ACHN (cell line): ENCODE measurements at regions not wholly inside any gene's neighbourhood (a gene's known extent, or its start where the extent isn't known, plus 50 kb on each side); places are given as distances from the start of the nearest gene placed in this dataset.

Source experiments
- DNase-seq: peaks from one replicate; pipeline ENCODE4 v3.0.0-alpha.2; 2015
- in situ Hi-C: cut with HindIII; loops from 2 replicates; pipeline ENCODE4 v1.10.0; 2017; ENCODE audit warnings: low sequenced_read_pairs, low pct_ligation_motif_present, low pct_unique_long_range_greater_than_20kb

GRCh38 chr18:66757946-66758345 is 154.1 kb upstream of the CDH19 start:
- in situ Hi-C loops, result no loop called here
- no peak for DNase-seq

GRCh38 chr18:66754335-66754734 is 150.4 kb upstream of the CDH19 start:
- no peak for DNase-seq
- in situ Hi-C loops, result no loop called here

- no peak for DNase-seq
- in situ Hi-C loops, result no loop called here
Measured at GRCh38 chr18:66752733-66753132, 148.8 kb upstream of the CDH19 start.

DNA sequence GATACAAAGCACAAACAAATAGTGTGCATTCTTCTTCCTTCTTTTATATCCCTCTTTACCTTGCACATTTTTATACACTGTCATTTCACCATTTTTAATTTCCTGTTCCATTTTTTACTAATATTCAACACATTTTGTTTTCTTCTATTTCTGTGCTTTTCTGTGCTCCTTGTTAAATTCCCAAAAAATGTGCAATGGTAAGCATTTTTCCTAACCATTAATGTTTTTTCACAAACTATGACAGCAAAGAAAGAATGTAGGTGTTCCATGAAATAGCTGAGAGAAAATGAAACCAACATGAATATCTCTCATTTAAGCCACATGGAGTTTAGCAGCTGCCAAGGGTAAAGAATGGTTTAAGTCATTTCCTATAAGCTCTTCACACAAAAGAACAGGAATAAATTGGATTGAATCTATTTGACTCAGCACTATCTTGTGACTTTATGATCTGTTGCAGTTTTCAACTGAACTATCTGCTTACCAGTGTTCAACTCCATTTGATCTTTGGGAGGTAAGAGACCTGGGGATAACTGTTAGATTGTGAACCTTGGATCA is 145.7 kb upstream of the CDH19 start:
- DNase-seq, result no peak
- in situ Hi-C loops, result no loop called here

- no peak for DNase-seq
- in situ Hi-C loops, result no loop called here
Measured at GRCh38 chr18:66749030-66749429, 145.1 kb upstream of the CDH19 start.

- DNase-seq, result no peak
- in situ Hi-C loops, result no loop called here
Measured at GRCh38 chr18:66742832-66743231, 138.9 kb upstream of the CDH19 start.

DNA sequence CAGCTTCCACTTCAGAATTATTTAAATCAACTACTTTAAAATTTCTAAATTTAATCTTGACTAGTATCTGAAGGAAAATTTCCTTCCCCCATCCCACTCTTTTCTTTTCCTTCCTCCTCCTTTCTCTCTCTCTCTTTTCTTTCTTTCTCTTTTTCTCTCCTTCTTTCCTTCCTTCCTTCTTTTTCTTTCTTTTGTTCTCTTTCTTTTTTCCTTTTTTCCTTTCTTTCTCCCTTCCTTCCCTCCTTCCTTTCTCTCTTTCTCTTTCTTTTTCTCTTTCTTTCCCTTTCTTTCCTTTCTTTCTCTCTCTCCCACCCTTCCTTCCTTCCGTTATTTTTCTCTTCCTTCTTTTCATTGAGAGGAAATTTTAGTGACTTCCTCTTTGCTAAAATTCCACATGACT is 132.0 kb upstream of the CDH19 start:
- no peak for DNase-seq
- in situ Hi-C loops, result no loop called here

DNA sequence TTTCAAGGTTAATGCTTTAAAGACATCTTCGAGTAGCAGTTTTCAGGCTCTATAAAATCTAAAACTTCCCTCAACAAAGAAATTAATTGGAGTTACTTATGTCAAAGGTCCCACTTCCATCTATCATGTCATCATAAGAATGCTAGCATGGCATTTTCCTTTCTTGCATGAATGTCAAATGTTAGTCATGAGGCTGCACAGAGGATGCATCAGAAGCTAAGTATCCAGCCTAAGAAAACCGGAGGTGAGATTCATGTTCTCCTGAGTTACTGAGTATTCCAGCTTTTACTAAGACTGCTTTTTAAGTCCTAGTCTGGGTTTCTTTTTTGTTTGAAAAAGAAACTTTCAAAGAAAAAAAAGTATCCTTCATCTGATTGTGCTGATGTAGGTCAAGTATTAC is 130.6 kb upstream of the CDH19 start:
- DNase-seq, result no peak
- in situ Hi-C loops, result no loop called here

DNA sequence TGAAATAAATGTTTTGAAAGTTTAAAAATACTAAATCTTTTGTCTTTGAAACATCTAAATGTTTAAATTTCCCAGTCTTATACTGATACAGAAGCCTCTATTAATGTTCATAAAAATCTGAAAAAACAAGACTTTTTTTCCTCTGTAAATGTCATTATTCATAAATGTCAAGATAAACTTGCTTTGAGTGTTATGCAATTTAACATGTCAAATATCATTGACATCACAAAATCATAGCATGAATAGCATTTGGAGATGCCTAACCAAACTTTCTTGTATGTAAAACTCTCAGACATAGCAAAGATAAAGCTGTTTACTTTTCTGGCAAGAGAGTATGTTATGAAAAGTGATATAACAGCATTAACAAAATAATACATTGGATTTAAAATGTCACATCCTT is 128.0 kb upstream of the CDH19 start:
- in situ Hi-C loops, result no loop called here
- DNase-seq, result no peak

GRCh38 chr18:66729442-66730239 is 125.8 kb upstream of the CDH19 start:
- in situ Hi-C loops, result no loop called here
- DNase-seq, result no peak

DNA sequence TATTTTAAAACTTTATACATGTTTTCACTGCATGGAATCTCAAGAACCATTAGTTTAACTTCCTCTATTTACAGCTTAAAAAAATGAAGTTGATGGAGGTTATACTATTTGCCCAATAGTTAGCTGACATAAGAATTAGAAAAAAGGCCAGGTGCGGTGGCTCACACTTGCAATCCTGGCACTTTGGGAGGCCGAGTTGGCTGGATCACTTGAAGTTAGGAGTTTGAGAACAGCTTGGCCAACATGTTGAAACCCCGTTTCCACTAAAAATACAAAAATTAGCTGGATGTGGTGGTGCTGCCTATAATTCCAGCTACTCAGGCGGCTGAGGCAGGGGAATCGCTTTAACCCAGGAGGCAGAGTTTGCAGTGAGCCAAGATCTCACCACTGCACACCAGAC is 125.1 kb upstream of the CDH19 start:
- no peak for DNase-seq
- in situ Hi-C loops, result no loop called here

GRCh38 chr18:66727991-66728390 is 124.1 kb upstream of the CDH19 start:
- DNase-seq, result no peak
- in situ Hi-C loops, result no loop called here

DNA sequence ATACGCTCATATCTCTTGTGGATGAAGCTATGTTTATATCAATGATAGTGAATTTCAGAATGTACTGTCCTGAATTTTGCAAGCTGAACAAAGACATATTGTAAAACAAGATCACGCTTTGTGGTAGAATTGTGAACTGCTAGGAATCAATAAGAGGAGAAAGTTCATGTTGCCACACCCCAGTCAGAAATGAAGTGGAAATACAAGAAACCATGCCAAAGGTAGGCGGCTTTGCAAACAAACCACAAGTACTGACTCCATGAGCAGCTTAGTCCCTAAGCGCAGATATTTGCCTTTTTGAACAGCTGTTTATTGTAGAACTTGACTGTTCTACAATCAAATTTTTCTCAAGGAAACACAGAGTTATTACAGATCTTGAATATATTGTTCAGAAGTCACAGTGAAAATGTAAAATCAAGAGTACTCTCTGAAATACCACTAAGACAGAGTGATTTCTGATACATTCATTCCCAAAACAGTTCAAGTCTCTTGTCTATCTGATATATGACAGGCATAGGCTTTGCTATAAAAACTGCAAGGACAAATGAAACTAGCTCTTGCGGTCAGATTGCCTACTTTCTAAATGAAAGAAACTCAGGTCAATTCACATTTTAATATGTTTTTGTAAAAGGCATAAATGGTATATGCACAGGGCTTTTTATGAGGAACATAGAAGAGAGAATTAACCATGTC is 120.9 kb upstream of the CDH19 start:
- in situ Hi-C loops, result no loop called here
- DNase-seq, result no peak

DNA sequence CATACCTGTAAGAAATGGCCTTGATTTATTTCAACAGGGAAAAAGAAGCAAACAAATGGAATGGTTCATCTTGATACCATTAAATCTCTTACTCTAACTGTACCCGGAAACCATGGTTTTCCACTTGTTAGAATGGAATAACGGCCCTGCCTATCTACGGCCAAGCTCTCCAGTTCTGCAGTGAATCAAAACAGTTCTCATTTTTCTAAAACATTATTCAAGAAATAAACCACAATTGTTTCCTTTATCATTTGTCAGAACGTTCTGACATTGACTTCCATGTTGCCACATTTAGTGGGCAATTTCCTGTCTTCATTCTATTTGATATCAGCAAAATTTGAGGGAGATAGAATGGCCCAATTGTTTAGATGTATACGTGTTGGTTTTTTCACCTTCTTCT is 118.8 kb upstream of the CDH19 start:
- no peak for DNase-seq
- in situ Hi-C loops, result no loop called here

GRCh38 chr18:66708646-66709045 is 104.8 kb upstream of the CDH19 start:
- in situ Hi-C loops, result no loop called here
- DNase-seq, result no peak

DNA sequence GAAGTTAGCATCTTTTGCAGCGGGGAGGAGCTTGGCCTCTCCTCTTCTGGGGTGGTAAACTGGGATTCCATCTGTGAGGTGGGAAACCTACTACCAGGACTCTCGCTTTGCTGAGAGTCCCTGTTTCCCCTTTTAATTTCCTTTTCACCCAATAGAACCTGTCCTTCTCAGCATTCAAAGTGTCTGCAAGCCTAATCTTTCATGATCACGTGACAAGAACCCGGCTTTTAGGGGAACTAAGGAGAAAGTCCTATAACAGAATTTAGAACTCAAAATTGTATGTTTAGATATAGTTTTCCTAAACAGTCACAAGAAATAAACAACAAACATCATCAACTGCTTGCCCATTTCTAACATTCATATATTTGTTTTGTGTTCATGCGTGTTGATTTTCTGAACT is 103.6 kb upstream of the CDH19 start:
- in situ Hi-C loops, result no loop called here
- DNase-seq, result no peak

DNA sequence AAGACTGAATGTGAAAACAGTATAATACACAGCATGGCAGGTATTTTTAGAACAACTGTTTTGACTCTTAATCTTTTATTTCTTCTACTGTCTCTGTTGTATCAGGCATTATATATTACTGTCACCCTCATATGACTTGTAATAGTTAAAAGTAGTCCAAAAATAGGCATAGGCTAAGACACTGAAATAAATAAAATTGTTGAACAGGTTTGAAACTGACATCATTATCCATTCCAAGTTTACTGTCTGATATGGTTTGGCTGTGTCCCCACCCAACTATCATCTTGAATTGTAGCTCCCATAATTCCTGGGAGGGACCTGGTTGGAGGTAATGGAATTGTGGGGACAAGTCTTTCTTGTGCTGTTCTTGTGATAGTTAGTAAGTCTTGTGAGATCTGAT is 91.4 kb upstream of the CDH19 start:
- in situ Hi-C loops, result no loop called here
- no peak for DNase-seq

GRCh38 chr18:66694852-66695251 is 91.0 kb upstream of the CDH19 start:
- in situ Hi-C loops, result no loop called here
- DNase-seq, result no peak

DNA sequence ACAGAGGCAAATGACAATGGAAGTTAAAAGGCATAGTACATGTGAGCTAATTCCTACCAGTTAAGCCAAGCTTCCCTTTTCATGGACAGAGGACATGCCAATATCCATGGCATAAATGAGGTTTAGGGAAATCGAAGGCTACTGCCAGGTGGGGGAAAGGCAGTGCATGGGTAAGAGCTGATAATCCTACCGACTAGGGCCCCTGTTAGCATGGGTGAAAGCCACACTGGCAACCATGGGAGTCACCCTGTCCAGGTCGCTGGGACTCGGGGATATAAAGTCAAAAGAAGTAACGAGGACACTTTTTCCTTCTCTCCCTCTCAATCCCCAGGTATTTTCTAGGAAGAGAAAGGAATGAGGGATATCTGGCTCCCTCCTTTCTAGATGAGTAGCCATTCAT is 83.7 kb upstream of the CDH19 start:
- DNase-seq, result no peak
- in situ Hi-C loops, result no loop called here

- in situ Hi-C loops, result no loop called here
- no peak for DNase-seq
Measured at GRCh38 chr18:66682855-66683322, 79.0 kb upstream of the CDH19 start.
